Glutamatergic neuron (in vitro differentiated cells): ENCODE measurements at regions not wholly inside any gene's neighbourhood (a gene's known extent, or its start where the extent isn't known, plus 50 kb on each side); places are given as distances from the start of the nearest gene placed in this dataset.
"Not testable (repeated sequence)": the region's sequence is repeated elsewhere in the genome, so short reads cannot be mapped to it uniquely, and the experiment has no call there.

Experiments
- DNase-seq: peaks from one replicate; pipeline ENCODE4 v3.0.0; 2022
- H3K27ac Mint-ChIP-seq: one replicate; pipeline ENCODE4 v1.8.0; 2020; ENCODE audit warnings: mild to moderate bottlenecking, mixed read lengths, inconsistent platforms; ENCODE audit not compliant: unreplicated experiment
- H3K27me3 Mint-ChIP-seq: one replicate; pipeline ENCODE4 v1.8.0; 2020; ENCODE audit warnings: mild to moderate bottlenecking, moderate library complexity, mixed read lengths, inconsistent platforms; ENCODE audit not compliant: unreplicated experiment
- H3K36me3 Mint-ChIP-seq: one replicate; pipeline ENCODE4 v1.8.0; 2020; ENCODE audit warnings: mild to moderate bottlenecking, mixed read lengths, inconsistent platforms; ENCODE audit not compliant: unreplicated experiment
- H3K4me1 Mint-ChIP-seq: one replicate; pipeline ENCODE4 v1.8.0; 2020; ENCODE audit warnings: mild to moderate bottlenecking, low read depth, mixed read lengths, inconsistent platforms; ENCODE audit not compliant: unreplicated experiment
- H3K4me3 Mint-ChIP-seq: one replicate; pipeline ENCODE4 v1.8.0; 2020; ENCODE audit warnings: mild to moderate bottlenecking, mixed read lengths, inconsistent platforms; ENCODE audit not compliant: unreplicated experiment
- H3K9me3 Mint-ChIP-seq: one replicate; pipeline ENCODE4 v1.8.0; 2020; ENCODE audit warnings: mild to moderate bottlenecking, moderate library complexity, mixed read lengths, inconsistent platforms; ENCODE audit not compliant: unreplicated experiment
- TF ChIP-seq, protein P1 (sequence below): fragments of 200-600 bp; sonication (generic); IDR thresholded peaks from one replicate; pipeline ENCODE4 v1.5.0; 2021; ENCODE audit not compliant: partially characterized antibody, unreplicated experiment

DNA sequence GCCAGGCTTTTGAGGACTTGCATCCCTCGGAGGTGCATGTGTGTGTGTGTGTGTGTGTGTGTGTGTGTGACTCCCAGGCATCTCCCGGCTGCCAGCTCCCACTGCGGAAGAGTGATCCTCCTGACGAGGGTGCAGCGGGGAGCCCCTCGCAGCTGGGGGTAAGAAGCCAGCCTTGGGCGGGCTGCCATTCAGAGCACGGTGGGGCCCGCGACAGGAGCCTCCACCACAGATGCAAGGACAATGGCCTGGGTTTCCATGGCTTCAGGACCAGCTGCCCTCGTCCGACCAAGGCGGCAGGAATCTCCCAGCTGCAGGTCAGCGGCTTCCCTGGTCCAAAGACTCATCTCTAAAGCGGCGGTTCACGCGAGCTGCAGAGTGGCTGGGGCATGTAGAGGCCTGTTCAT lies 908.5 kb downstream of the BRD1 start:
- TF ChIP-seq, protein P1, sequence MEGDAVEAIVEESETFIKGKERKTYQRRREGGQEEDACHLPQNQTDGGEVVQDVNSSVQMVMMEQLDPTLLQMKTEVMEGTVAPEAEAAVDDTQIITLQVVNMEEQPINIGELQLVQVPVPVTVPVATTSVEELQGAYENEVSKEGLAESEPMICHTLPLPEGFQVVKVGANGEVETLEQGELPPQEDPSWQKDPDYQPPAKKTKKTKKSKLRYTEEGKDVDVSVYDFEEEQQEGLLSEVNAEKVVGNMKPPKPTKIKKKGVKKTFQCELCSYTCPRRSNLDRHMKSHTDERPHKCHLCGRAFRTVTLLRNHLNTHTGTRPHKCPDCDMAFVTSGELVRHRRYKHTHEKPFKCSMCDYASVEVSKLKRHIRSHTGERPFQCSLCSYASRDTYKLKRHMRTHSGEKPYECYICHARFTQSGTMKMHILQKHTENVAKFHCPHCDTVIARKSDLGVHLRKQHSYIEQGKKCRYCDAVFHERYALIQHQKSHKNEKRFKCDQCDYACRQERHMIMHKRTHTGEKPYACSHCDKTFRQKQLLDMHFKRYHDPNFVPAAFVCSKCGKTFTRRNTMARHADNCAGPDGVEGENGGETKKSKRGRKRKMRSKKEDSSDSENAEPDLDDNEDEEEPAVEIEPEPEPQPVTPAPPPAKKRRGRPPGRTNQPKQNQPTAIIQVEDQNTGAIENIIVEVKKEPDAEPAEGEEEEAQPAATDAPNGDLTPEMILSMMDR, result no peak
- H3K27ac Mint-ChIP-seq, result no peak overlapping the region
- H3K36me3 Mint-ChIP-seq, result peaks cover 11% of the 10 kb centered on the region
- DNase-seq, result no peak
- H3K4me3 Mint-ChIP-seq, result no peak overlapping the region
- H3K9me3 Mint-ChIP-seq, result peaks cover 26% of the 10 kb centered on the region
- no peaks in the 10 kb centered on the region for H3K4me1 Mint-ChIP-seq
- no peaks in the 10 kb centered on the region for H3K27me3 Mint-ChIP-seq

GRCh38 chr22:48918585-48919186 lies 909.0 kb downstream of the BRD1 start:
- peaks cover 23% of the 10 kb centered on the region for H3K9me3 Mint-ChIP-seq
- peaks cover 11% of the 10 kb centered on the region for H3K36me3 Mint-ChIP-seq
- H3K27ac Mint-ChIP-seq, result no peak overlapping the region
- no peaks in the 10 kb centered on the region for H3K4me1 Mint-ChIP-seq
- TF ChIP-seq, protein P1, result no peak
- DNase-seq, result no peak
- no peak overlapping the region for H3K4me3 Mint-ChIP-seq
- H3K27me3 Mint-ChIP-seq, result no peaks in the 10 kb centered on the region

GRCh38 chr22:48912356-48913066 lies 915.2 kb downstream of the BRD1 start:
- not testable (repeated sequence) for H3K27me3 Mint-ChIP-seq, DNase-seq, H3K4me1 Mint-ChIP-seq, H3K4me3 Mint-ChIP-seq, H3K36me3 Mint-ChIP-seq, H3K27ac Mint-ChIP-seq
- H3K9me3 Mint-ChIP-seq, result peaks cover 12% of the 10 kb centered on the region

GRCh38 chr22:48911647-48912046 lies 916.0 kb downstream of the BRD1 start:
- not testable (repeated sequence) for DNase-seq, H3K4me3 Mint-ChIP-seq, H3K4me1 Mint-ChIP-seq, H3K36me3 Mint-ChIP-seq, H3K27ac Mint-ChIP-seq, H3K27me3 Mint-ChIP-seq
- peaks cover 12% of the 10 kb centered on the region for H3K9me3 Mint-ChIP-seq

DNA sequence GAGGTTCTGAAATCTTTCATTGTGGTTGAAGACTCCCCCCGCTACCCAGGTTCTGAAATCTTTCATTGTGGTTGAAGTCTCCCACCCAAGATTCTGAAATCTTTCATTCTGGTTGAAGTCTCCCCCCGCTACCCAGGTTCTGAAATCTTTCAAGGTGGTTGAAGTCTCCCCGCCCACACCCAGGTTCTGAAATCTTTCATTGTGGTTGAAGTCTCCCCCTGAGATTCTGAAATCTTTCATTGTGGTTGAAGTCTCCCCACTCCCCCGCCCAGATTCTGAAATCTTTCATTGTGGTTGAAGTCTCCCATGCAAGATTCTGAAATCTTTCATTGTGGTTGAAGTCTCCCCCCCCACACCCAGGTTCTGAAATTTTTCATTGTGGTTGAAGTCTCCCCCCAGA lies 916.6 kb downstream of the BRD1 start:
- peaks cover 16% of the 10 kb centered on the region for H3K9me3 Mint-ChIP-seq
- not testable (repeated sequence) for H3K27ac Mint-ChIP-seq, H3K4me3 Mint-ChIP-seq, H3K36me3 Mint-ChIP-seq, H3K27me3 Mint-ChIP-seq, H3K4me1 Mint-ChIP-seq, DNase-seq

DNA sequence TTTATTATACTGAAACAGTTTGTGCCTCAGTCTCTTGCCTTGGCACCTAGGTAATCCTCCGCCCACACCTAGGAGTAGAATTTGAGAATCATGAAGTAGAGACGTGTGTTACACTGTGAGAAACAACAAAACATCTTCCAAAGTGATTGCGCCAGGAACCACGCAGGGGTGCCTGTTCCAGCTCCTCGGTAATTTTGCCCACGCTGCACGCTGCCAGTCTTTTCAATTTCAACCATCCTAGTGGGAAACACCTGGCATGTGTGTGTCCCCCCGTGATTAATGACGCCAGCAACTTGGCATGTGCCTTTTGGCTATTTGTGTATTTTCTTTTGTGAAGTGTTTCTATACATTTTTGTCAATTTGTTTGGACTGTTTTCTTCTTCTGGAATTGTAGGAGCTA lies 919.1 kb downstream of the BRD1 start:
- H3K36me3 Mint-ChIP-seq, result peaks cover 13% of the 10 kb centered on the region
- TF ChIP-seq, protein P1, result no peak
- H3K9me3 Mint-ChIP-seq, result peaks cover 23% of the 10 kb centered on the region
- no peak overlapping the region for H3K4me3 Mint-ChIP-seq
- H3K27me3 Mint-ChIP-seq, result no peaks in the 10 kb centered on the region
- DNase-seq, result no peak
- no peak overlapping the region for H3K27ac Mint-ChIP-seq
- no peaks in the 10 kb centered on the region for H3K4me1 Mint-ChIP-seq
